A549 (cell line): ENCODE measurements at regions not wholly inside any gene's neighbourhood (a gene's known extent, or its start where the extent isn't known, plus 50 kb on each side); places are given as distances from the start of the nearest gene placed in this dataset.
"Not testable (repeated sequence)": the region's sequence is repeated elsewhere in the genome, so short reads cannot be mapped to it uniquely, and the experiment has no call there.

ENCODE experiments used
- BHLHE40 ChIP-seq: IDR thresholded peaks from 2 replicates; pipeline ENCODE4 v1.6.1; 2012; ENCODE audit warnings: low read depth, low read length, inconsistent platforms
- POLR2A ChIP-seq: IDR thresholded peaks from 2 replicates; pipeline ENCODE4 v1.6.1; 2012; ENCODE audit warnings: mild to moderate bottlenecking, low read length
- TF ChIP-seq, protein P1 (sequence below): fragments of >200 bp; sonication (Bioruptor Twin); formaldehyde crosslinking; IDR thresholded peaks from 3 replicates; pipeline ENCODE4 v1.5.1; 2016

- TF ChIP-seq BHLHE40, POLR2A: not testable (repeated sequence)
- TF ChIP-seq, protein P1, sequence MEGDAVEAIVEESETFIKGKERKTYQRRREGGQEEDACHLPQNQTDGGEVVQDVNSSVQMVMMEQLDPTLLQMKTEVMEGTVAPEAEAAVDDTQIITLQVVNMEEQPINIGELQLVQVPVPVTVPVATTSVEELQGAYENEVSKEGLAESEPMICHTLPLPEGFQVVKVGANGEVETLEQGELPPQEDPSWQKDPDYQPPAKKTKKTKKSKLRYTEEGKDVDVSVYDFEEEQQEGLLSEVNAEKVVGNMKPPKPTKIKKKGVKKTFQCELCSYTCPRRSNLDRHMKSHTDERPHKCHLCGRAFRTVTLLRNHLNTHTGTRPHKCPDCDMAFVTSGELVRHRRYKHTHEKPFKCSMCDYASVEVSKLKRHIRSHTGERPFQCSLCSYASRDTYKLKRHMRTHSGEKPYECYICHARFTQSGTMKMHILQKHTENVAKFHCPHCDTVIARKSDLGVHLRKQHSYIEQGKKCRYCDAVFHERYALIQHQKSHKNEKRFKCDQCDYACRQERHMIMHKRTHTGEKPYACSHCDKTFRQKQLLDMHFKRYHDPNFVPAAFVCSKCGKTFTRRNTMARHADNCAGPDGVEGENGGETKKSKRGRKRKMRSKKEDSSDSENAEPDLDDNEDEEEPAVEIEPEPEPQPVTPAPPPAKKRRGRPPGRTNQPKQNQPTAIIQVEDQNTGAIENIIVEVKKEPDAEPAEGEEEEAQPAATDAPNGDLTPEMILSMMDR, result not testable (repeated sequence)
Measured at GRCh38 chr5:21496056-21496455, 1357.1 kb downstream of the CDH12 start.
